GM18519 (cell line): ENCODE measurements at regions not wholly inside any gene's neighbourhood (a gene's known extent, or its start where the extent isn't known, plus 50 kb on each side); places are given as distances from the start of the nearest gene placed in this dataset.

ENCODE experiments used
- ATAC-seq: cut with Tn5 transposase; IDR thresholded peaks from one replicate; pipeline ENCODE4 v1.9.1; 2021; ENCODE audit warnings: mild to moderate bottlenecking, moderate library complexity; ENCODE audit not compliant: unreplicated experiment, low FRiP score

- ATAC-seq, result no peak
These were observed 218.6 kb downstream of the KLF13 start for GRCh38 chr15:31545257-31545656.

- ATAC-seq, result no peak
These were observed 223.8 kb downstream of the KLF13 start for GRCh38 chr15:31550211-31550977.

- ATAC-seq, result no peak
These were observed 224.7 kb downstream of the KLF13 start for GRCh38 chr15:31551323-31551722.

- no peak for ATAC-seq
These were observed 226.0 kb downstream of the KLF13 start for GRCh38 chr15:31552482-31553099.

- ATAC-seq, result no peak
These were observed 227.6 kb downstream of the KLF13 start for GRCh38 chr15:31554261-31554660.

- ATAC-seq, result no peak
These were observed 228.4 kb downstream of the KLF13 start for GRCh38 chr15:31555022-31555421.

GRCh38 chr15:31556494-31557150 is 230.0 kb downstream of the KLF13 start:
- no peak for ATAC-seq

GRCh38 chr15:31557899-31558298 is 231.3 kb downstream of the KLF13 start:
- no peak for ATAC-seq

GRCh38 chr15:31558840-31559239 is 232.2 kb downstream of the KLF13 start:
- ATAC-seq, result no peak

GRCh38 chr15:31559786-31560185 is 233.2 kb downstream of the KLF13 start:
- ATAC-seq, result no peak

- ATAC-seq, result no peak
These were observed 234.0 kb downstream of the KLF13 start for GRCh38 chr15:31560643-31561042.

GRCh38 chr15:31561156-31561555 is 234.5 kb downstream of the KLF13 start:
- no peak for ATAC-seq

- no peak for ATAC-seq
These were observed 236.4 kb downstream of the KLF13 start for GRCh38 chr15:31563001-31563400.

GRCh38 chr15:31563421-31563820 is 236.8 kb downstream of the KLF13 start:
- no peak for ATAC-seq

- ATAC-seq, result no peak
These were observed 241.2 kb downstream of the KLF13 start for GRCh38 chr15:31567861-31568260.

- ATAC-seq, result no peak
These were observed 243.2 kb downstream of the KLF13 start for GRCh38 chr15:31569836-31570235.

GRCh38 chr15:31570591-31570990 is 244.0 kb downstream of the KLF13 start:
- no peak for ATAC-seq

GRCh38 chr15:31571676-31572075 is 245.0 kb downstream of the KLF13 start:
- no peak for ATAC-seq

GRCh38 chr15:31573759-31574158 is 247.1 kb downstream of the KLF13 start:
- no peak for ATAC-seq

GRCh38 chr15:31574766-31575165 is 248.1 kb downstream of the KLF13 start:
- no peak for ATAC-seq

- ATAC-seq, result no peak
These were observed 250.5 kb downstream of the KLF13 start for GRCh38 chr15:31577108-31577507.

- no peak for ATAC-seq
These were observed 252.6 kb downstream of the KLF13 start for GRCh38 chr15:31579282-31579681.
